Gastrocnemius medialis (tissue), 4 donors: ENCODE measurements at regions not wholly inside any gene's neighbourhood (a gene's known extent, or its start where the extent isn't known, plus 50 kb on each side); places are given as distances from the start of the nearest gene placed in this dataset.

ENCODE experiments used
- ATAC-seq, 2 donors: fragments of 150-250 bp; one replicate each; pipeline ENCODE4 v1.9.1; 2016
- DNase-seq, 2 donors: peaks; one replicate each; pipeline ENCODE4 v3.0.0-alpha.2; 2019
- H3K27ac ChIP-seq, 4 donors: fragments of 200-600 bp; sonication (generic); 1 replicate in 1 of 4; 2 replicates in 3 of 4; pipeline ENCODE4 v1.5.1; 2016 to 2018; ENCODE audit warnings: mild to moderate bottlenecking in 2 of 4, moderate library complexity in 1 of 4
- H3K27me3 ChIP-seq, 3 donors: fragments of 200-600 bp; sonication (generic) in 2 of 3; 1 replicate in 1 of 3; 2 replicates in 2 of 3; pipeline versions ENCODE4 v1.5.1 to v1.6.0; 2016 to 2019; ENCODE audit warnings: mild to moderate bottlenecking in 1 of 3, moderate library complexity in 1 of 3
- H3K36me3 ChIP-seq, 2 donors: fragments of 200-600 bp; sonication (generic) in 1 of 2; one replicate each; pipeline ENCODE4 v1.5.1; 2017 to 2018
- H3K4me1 ChIP-seq, 2 donors: fragments of 200-600 bp; sonication (generic) in 1 of 2; one replicate each; pipeline ENCODE4 v1.5.1; 2016 to 2017; ENCODE audit warnings: mild to moderate bottlenecking in 2 of 2
- H3K4me3 ChIP-seq, 4 donors: fragments of 200-600 bp; sonication (generic) in 3 of 4; 1 replicate in 1 of 4; 2 replicates in 3 of 4; pipeline ENCODE4 v1.5.1; 2016 to 2019; ENCODE audit warnings: mild to moderate bottlenecking in 2 of 4
- H3K9me3 ChIP-seq, 3 donors: fragments of 200-600 bp; sonication (generic) in 2 of 3; 1 replicate in 1 of 3; 2 replicates in 2 of 3; pipeline ENCODE4 v1.5.1; 2016 to 2019
- POLR2A ChIP-seq, 2 donors: fragments of 450-650 bp; IDR thresholded peaks; one replicate each; pipeline ENCODE4 v1.6.1; 2017; ENCODE audit warnings: antibody characterized with exemption in 2 of 2, mild to moderate bottlenecking in 2 of 2, moderate library complexity in 2 of 2
- in situ Hi-C, 4 donors: fragments of 200-750 bp; cut with MboI; loops; one replicate each; pipeline versions ENCODE4 v1.15.0 to v1.8.0; 2017; ENCODE audit warnings: low sequenced_read_pairs in 4 of 4
- intact Hi-C: fragments of 100-400 bp; cut with DNase I; formaldehyde crosslinking; loops from one replicate; pipeline ENCODE4 v1.15.1; 2023; ENCODE audit warnings: low total_unique reads
- TF ChIP-seq, protein P1 (sequence below), 5 experiments: fragments of 450-650 bp in 3 of 5; fragments of 200-600 bp in 2 of 5; sonication (generic) in 2 of 5; IDR thresholded peaks in 4 of 5; conservative IDR thresholded peaks in 1 of 5; 1 replicate in 4 of 5; 2 replicates in 1 of 5; pipeline ENCODE4 v1.5.1; 2016 to 2019; ENCODE audit warnings: antibody characterized with exemption in 5 of 5, mild to moderate bottlenecking in 3 of 5, moderate library complexity in 3 of 5

DNA sequence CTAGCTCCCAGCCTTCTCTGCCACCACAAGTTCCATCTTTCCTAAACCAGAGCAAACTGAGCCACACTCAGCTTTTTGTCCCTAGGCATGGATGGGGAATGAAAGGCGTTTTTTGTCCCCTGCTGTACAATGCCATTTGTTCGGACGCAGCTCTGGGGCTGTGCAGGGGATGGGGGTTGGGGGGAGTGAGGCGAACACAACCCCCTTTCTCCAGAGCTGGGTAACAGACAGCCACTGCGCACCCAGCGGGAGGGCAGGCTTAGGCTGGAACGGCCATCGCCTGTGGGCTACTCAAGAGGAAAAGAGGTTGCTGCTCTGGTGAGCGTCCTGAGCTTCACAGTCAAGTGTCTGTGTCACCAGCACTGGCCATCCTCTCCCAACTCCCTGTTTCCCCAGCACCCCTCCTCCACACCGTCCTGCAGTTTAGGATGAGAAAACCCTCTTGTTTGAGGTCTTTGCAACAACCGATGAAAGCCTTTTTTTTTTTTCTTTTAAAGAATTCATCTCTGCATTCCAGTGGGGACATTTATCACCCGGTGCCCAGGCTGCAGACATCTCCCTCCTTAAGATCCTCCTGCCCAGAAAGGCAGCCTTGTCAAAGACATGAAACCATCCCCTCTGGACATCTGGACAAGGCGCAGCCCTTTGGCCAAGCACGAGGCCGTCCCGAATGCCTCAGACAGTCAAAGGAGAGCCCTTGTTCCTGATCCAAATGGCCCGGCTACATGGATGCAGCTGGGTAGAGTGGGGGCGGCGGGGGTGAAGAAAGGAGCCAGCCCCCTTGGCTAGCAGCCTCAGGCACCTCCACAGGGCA lies 419.6 kb downstream of the BCOR start:
- no peak for DNase-seq
- no peaks in the 10 kb centered on the region for H3K27me3 ChIP-seq
- in situ Hi-C loops, result no loop called here
- intact Hi-C loops, result no loop called here
- no peaks in the 10 kb centered on the region for H3K4me1 ChIP-seq
- no peaks in the 10 kb centered on the region for H3K36me3 ChIP-seq
- TF ChIP-seq POLR2A (IDR thresholded peaks at IDR 0.05), result no peak
- TF ChIP-seq, protein P1, sequence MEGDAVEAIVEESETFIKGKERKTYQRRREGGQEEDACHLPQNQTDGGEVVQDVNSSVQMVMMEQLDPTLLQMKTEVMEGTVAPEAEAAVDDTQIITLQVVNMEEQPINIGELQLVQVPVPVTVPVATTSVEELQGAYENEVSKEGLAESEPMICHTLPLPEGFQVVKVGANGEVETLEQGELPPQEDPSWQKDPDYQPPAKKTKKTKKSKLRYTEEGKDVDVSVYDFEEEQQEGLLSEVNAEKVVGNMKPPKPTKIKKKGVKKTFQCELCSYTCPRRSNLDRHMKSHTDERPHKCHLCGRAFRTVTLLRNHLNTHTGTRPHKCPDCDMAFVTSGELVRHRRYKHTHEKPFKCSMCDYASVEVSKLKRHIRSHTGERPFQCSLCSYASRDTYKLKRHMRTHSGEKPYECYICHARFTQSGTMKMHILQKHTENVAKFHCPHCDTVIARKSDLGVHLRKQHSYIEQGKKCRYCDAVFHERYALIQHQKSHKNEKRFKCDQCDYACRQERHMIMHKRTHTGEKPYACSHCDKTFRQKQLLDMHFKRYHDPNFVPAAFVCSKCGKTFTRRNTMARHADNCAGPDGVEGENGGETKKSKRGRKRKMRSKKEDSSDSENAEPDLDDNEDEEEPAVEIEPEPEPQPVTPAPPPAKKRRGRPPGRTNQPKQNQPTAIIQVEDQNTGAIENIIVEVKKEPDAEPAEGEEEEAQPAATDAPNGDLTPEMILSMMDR (IDR thresholded peaks at IDR 0.05 in 4 of 5, conservative IDR thresholded peaks at IDR 0.05 in 1 of 5), result no peak
- H3K27ac ChIP-seq, result no peak overlapping the region
- no peak for ATAC-seq
- H3K9me3 ChIP-seq, result no peaks in the 10 kb centered on the region
- H3K4me3 ChIP-seq, result no peak overlapping the region

DNA sequence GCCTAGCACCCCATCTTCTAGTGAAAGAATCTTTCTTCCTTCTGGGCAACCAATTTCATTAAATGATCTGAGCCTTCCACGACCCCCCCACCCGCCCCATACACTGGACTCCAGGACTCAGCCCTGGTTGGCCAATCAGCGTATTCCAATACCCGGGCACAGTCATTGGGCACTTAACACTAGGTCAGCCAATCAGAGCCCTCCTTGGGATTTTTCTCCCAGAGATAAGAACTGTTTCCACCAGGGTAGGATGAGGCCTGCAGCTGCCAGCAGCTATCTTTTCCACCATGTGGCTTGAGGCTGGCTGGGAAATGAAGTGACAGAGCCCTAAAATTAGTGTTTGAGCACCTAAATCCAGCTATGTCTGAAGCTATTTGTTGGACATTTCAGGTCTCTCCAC lies 418.8 kb downstream of the BCOR start:
- no peaks in the 10 kb centered on the region for H3K4me1 ChIP-seq
- no peak for TF ChIP-seq POLR2A (IDR thresholded peaks at IDR 0.05)
- TF ChIP-seq, protein P1 (IDR thresholded peaks at IDR 0.05 in 4 of 5, conservative IDR thresholded peaks at IDR 0.05 in 1 of 5), result no peak
- no peak for ATAC-seq
- in situ Hi-C loops, result no loop called here
- no peak for DNase-seq
- intact Hi-C loops, result no loop called here
- H3K9me3 ChIP-seq, result no peaks in the 10 kb centered on the region
- no peak overlapping the region for H3K27ac ChIP-seq
- H3K27me3 ChIP-seq, result no peaks in the 10 kb centered on the region
- H3K4me3 ChIP-seq, result no peak overlapping the region
- no peaks in the 10 kb centered on the region for H3K36me3 ChIP-seq

DNA sequence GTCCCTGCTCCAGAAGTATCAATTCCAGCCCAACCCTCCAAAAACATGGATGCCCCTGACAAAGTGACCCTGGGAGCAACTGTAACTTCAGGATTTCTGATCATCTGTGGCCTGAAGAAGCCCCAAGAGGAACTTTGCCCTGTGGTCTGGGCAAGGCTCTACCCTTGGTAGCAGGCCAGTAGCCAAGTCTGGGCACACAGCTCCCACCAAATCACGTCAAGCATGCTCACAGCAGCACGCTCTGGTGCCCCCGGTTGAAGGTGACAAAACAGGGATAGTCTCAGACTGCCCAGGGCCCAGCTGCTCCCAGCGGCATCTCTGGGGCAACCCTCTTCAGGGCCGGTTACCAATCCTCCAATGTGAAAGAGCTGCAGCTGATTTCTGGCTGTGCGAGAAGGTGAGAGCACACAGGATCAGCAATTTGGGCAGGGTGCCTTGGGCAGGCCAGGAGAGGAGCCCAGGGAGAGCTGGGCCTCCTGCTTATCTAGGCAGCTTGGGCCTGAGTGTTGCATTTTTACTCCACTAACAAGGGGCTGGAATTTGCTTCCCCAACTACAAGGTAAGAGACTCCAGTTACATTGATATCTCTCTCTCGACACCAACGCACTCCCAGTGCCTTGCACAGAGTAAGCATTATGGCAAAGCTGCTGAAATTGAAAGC lies 418.1 kb downstream of the BCOR start:
- no peaks in the 10 kb centered on the region for H3K27me3 ChIP-seq
- TF ChIP-seq, protein P1 (IDR thresholded peaks at IDR 0.05 in 4 of 5, conservative IDR thresholded peaks at IDR 0.05 in 1 of 5), result no peak
- no peak for TF ChIP-seq POLR2A (IDR thresholded peaks at IDR 0.05)
- ATAC-seq, result no peak
- in situ Hi-C loops, result no loop called here
- H3K4me3 ChIP-seq, result no peak overlapping the region
- no peaks in the 10 kb centered on the region for H3K9me3 ChIP-seq
- H3K4me1 ChIP-seq, result no peaks in the 10 kb centered on the region
- no peak for DNase-seq
- H3K36me3 ChIP-seq, result no peaks in the 10 kb centered on the region
- intact Hi-C loops, result no loop called here
- no peak overlapping the region for H3K27ac ChIP-seq

DNA sequence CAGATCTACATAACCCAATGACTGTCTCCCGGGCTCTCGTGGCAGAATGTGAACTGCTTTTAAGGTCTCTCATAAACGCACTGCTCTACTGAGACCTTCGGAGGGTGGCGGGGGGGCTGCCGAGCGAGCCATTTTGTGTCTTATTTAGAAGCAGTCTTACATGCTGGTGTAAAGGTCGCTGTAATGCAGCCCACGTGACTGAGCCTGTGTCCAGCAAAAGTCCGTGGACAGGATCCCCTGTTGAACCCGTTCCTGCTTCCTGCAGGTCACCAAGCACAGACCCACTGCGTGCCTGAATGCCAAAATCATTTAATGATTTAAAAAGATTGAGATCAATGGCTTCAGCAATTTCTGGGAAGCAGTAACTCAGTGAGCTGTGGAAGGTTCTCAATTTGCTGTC lies 415.9 kb downstream of the BCOR start:
- in situ Hi-C loops (no loop called here), intact Hi-C loops (no loop called here)
- DNase-seq (no peak), ATAC-seq (no peak)
- no peak overlapping the region for H3K27ac ChIP-seq
- no peaks in the 10 kb centered on the region for H3K9me3 ChIP-seq
- TF ChIP-seq, protein P1 (IDR thresholded peaks at IDR 0.05 in 4 of 5, conservative IDR thresholded peaks at IDR 0.05 in 1 of 5), result no peak
- no peak for TF ChIP-seq POLR2A (IDR thresholded peaks at IDR 0.05)
- no peaks in the 10 kb centered on the region for H3K4me1 ChIP-seq
- H3K27me3 ChIP-seq, result no peaks in the 10 kb centered on the region
- no peaks in the 10 kb centered on the region for H3K36me3 ChIP-seq
- no peak overlapping the region for H3K4me3 ChIP-seq
